A549 (cell line): ENCODE measurements at regions not wholly inside any gene's neighbourhood (a gene's known extent, or its start where the extent isn't known, plus 50 kb on each side); places are given as distances from the start of the nearest gene placed in this dataset.

Source experiments
- ATAC-seq, 2 experiments: fragments of 200-7000 bp in 1 of 2; fragments of >200 bp in 1 of 2; cut with Nextera tagmentation in 1 of 2; cut with Tn5 transposase in 1 of 2; 3 replicates each; pipeline versions ENCODE4 v1.8.0 to v1.9.1; 2018 to 2020; ENCODE audit warnings: mild to moderate bottlenecking in 1 of 2, moderate library complexity in 1 of 2
- CTCF ChIA-PET: fragments of 300-600 bp; sonication (Branson Sonifier 250); formaldehyde crosslinking; extraction: SDS; loops from one replicate; lab custom pipeline; 2021; ENCODE audit warnings: antibody characterized with exemption, inconsistent platforms; lab: Yijun Ruan, JAX
- POLR2A ChIA-PET: fragments of 350-600 bp; formaldehyde crosslinking; extraction: SDS; loops from one replicate; lab custom pipeline; 2021; ENCODE audit warnings: antibody characterized with exemption, inconsistent platforms; lab: Yijun Ruan, JAX
- DNase-seq, 2 experiments: peaks; one replicate each; pipeline versions ENCODE4 v3.0.0 to v3.0.0-alpha.2; 2011 to 2016; ENCODE audit warnings: low read depth in 1 of 2, low spot score in 1 of 2
- FAIRE-seq: peaks from 2 replicates; lab custom pipeline; 2011; peaks lifted over from hg19 to GRCh38; lab: Jason Lieb, UNC
- H3K27ac ChIP-seq, 2 experiments: fragments of >200 bp; sonication (Bioruptor Twin); formaldehyde crosslinking; 3 replicates each; pipeline ENCODE4 v1.5.1; 2016 to 2017
- H3K4me1 ChIP-seq: fragments of >200 bp; sonication (Bioruptor Twin); formaldehyde crosslinking; 3 replicates; pipeline ENCODE4 v1.6.1; 2016
- H3K4me2 ChIP-seq: fragments of >200 bp; sonication (Bioruptor Twin); formaldehyde crosslinking; 3 replicates; pipeline ENCODE4 v1.6.1; 2016
- H3K4me3 ChIP-seq: fragments of >200 bp; sonication (Bioruptor Twin); formaldehyde crosslinking; 3 replicates; pipeline ENCODE4 v1.5.1; 2016
- H3K9me3 ChIP-seq: fragments of >200 bp; sonication (Bioruptor Twin); formaldehyde crosslinking; 3 replicates; pipeline ENCODE4 v1.6.1; 2016
- ATOH8 ChIP-seq: fragments of 250-450 bp; sonication (Bioruptor Pico); IDR thresholded peaks from 2 replicates; pipeline ENCODE4 v1.5.0; 2020; ENCODE audit warnings: low read depth, mild to moderate bottlenecking, moderate library complexity
- BCL3 ChIP-seq: fragments of >200 bp; sonication (Bioruptor Twin); formaldehyde crosslinking; IDR thresholded peaks from 3 replicates; pipeline ENCODE4 v1.6.1; 2016
- BHLHE40 ChIP-seq: IDR thresholded peaks from 2 replicates; pipeline ENCODE4 v1.6.1; 2012; ENCODE audit warnings: low read depth, low read length, inconsistent platforms
- CBX8 ChIP-seq: fragments of 200-600 bp; sonication (generic); IDR thresholded peaks from 2 replicates; pipeline ENCODE4 v1.6.1; 2016
- CTCF ChIP-seq: fragments of >200 bp; sonication (Bioruptor Twin); formaldehyde crosslinking; IDR thresholded peaks from 3 replicates; pipeline ENCODE4 v1.5.1; 2016
- EHMT2 ChIP-seq: fragments of 200-600 bp; sonication (generic); IDR thresholded peaks from 2 replicates; pipeline ENCODE4 v1.6.1; 2016; ENCODE audit warnings: antibody characterized with exemption, low read depth, mild to moderate bottlenecking, moderate library complexity
- ELK1 ChIP-seq: fragments of 150-350 bp; IDR thresholded peaks from 2 replicates; pipeline ENCODE4 v1.6.1; 2014; ENCODE audit warnings: low read depth, mild to moderate bottlenecking, low read length
- EP300 ChIP-seq, 2 experiments: fragments of >200 bp; sonication (Bioruptor Twin); formaldehyde crosslinking; IDR thresholded peaks; 2 replicates in 1 of 2; 3 replicates in 1 of 2; pipeline ENCODE4 v1.6.1; 2016 to 2017
- FOSB ChIP-seq: fragments of 250-450 bp; sonication (Bioruptor Pico); IDR thresholded peaks from 2 replicates; pipeline ENCODE4 v1.5.0; 2020; ENCODE audit warnings: mild to moderate bottlenecking, moderate library complexity
- FOXS1 ChIP-seq: fragments of 250-450 bp; sonication (Bioruptor Pico); IDR thresholded peaks from 2 replicates; pipeline ENCODE4 v1.5.0; 2020; ENCODE audit warnings: mild to moderate bottlenecking, moderate library complexity
- GATA3 ChIP-seq: IDR thresholded peaks from 2 replicates; pipeline ENCODE4 v1.6.1; 2012; ENCODE audit warnings: borderline replicate concordance
- HDAC2 ChIP-seq: fragments of 200-600 bp; sonication (generic); IDR thresholded peaks from 2 replicates; pipeline ENCODE4 v1.6.1; 2016
- HMGXB4 ChIP-seq: fragments of 250-450 bp; sonication (Bioruptor Pico); IDR thresholded peaks from 2 replicates; pipeline ENCODE4 v1.5.0; 2021; ENCODE audit warnings: mild to moderate bottlenecking, moderate library complexity, borderline replicate concordance
- HOXA7 ChIP-seq: fragments of 250-450 bp; sonication (Bioruptor Pico); IDR thresholded peaks from 2 replicates; pipeline ENCODE4 v1.5.0; 2020; ENCODE audit warnings: mild to moderate bottlenecking, moderate library complexity
- HOXB13 ChIP-seq: fragments of 250-450 bp; sonication (Bioruptor Pico); IDR thresholded peaks from 2 replicates; pipeline ENCODE4 v1.5.0; 2020; ENCODE audit warnings: low read depth, mild to moderate bottlenecking, moderate library complexity
- HOXB5 ChIP-seq: fragments of 250-450 bp; sonication (Bioruptor Pico); IDR thresholded peaks from 2 replicates; pipeline ENCODE4 v1.5.0; 2020; ENCODE audit warnings: mild to moderate bottlenecking, moderate library complexity
- JUN ChIP-seq, 2 experiments: fragments of >200 bp; sonication (Bioruptor Twin); formaldehyde crosslinking; IDR thresholded peaks; 2 replicates in 1 of 2; 3 replicates in 1 of 2; pipeline ENCODE4 v1.6.1; 2016 to 2017
- KDM5A ChIP-seq: fragments of 200-600 bp; sonication (generic); IDR thresholded peaks from 2 replicates; pipeline ENCODE4 v1.6.1; 2016; ENCODE audit warnings: antibody characterized with exemption, mild to moderate bottlenecking
- MAX ChIP-seq: IDR thresholded peaks from 2 replicates; pipeline ENCODE4 v1.6.1; 2012
- MAZ ChIP-seq: fragments of 150-350 bp; IDR thresholded peaks from 2 replicates; pipeline ENCODE4 v1.6.1; 2014; ENCODE audit warnings: antibody characterized with exemption, low read depth, low read length, borderline replicate concordance
- NFE2L2 ChIP-seq: fragments of 150-350 bp; conservative IDR thresholded peaks from 2 replicates; pipeline ENCODE4 v1.6.1; 2014; ENCODE audit warnings: low read length
- NR3C1 ChIP-seq: fragments of >200 bp; sonication (Bioruptor Twin); formaldehyde crosslinking; IDR thresholded peaks from 3 replicates; pipeline ENCODE4 v1.6.1; 2017
- PBX3 ChIP-seq: IDR thresholded peaks from 2 replicates; pipeline ENCODE4 v1.6.1; 2012
- PHF8 ChIP-seq: fragments of 200-600 bp; sonication (generic); IDR thresholded peaks from 2 replicates; pipeline ENCODE4 v1.6.1; 2016; ENCODE audit warnings: low read depth, mild to moderate bottlenecking, antibody characterized with exemption, moderate library complexity, borderline replicate concordance
- RCOR1 ChIP-seq: fragments of 150-350 bp; IDR thresholded peaks from 2 replicates; pipeline ENCODE4 v1.6.1; 2014; ENCODE audit warnings: antibody characterized with exemption, low read length, low read depth
- RNF2 ChIP-seq: fragments of 200-600 bp; sonication (generic); IDR thresholded peaks from 2 replicates; pipeline ENCODE4 v1.6.1; 2016; ENCODE audit warnings: low read depth, mild to moderate bottlenecking, antibody characterized with exemption, moderate library complexity, borderline replicate concordance
- SREBF2 ChIP-seq: fragments of 450-650 bp; IDR thresholded peaks from 2 replicates; pipeline ENCODE4 v1.6.1; 2014; ENCODE audit warnings: mild to moderate bottlenecking, moderate library complexity
- TFCP2L1 ChIP-seq: fragments of 250-450 bp; sonication (Bioruptor Pico); IDR thresholded peaks from 2 replicates; pipeline ENCODE4 v1.5.0; 2021; ENCODE audit warnings: mild to moderate bottlenecking
- USF2 ChIP-seq: fragments of 450-650 bp; IDR thresholded peaks from 2 replicates; pipeline ENCODE4 v1.6.1; 2014; ENCODE audit warnings: antibody characterized with exemption
- ZC3H11A ChIP-seq: fragments of 450-650 bp; IDR thresholded peaks from 2 replicates; pipeline ENCODE4 v1.6.1; 2014; ENCODE audit warnings: antibody characterized with exemption, mild to moderate bottlenecking
- ZFP36 ChIP-seq: fragments of 450-650 bp; IDR thresholded peaks from 2 replicates; pipeline ENCODE4 v1.6.1; 2014; ENCODE audit warnings: borderline replicate concordance; ENCODE audit not compliant: partially characterized antibody
- ZNF302 ChIP-seq: fragments of 250-450 bp; sonication (Bioruptor Pico); IDR thresholded peaks from 2 replicates; pipeline ENCODE4 v1.9.0; 2021; ENCODE audit warnings: inconsistent platforms, mild to moderate bottlenecking, moderate library complexity
- ZSCAN20 ChIP-seq: fragments of 250-450 bp; sonication (Bioruptor Pico); IDR thresholded peaks from 2 replicates; pipeline ENCODE4 v1.8.0; 2022; ENCODE audit warnings: mild to moderate bottlenecking, moderate library complexity
- WGBS: methylation state at CpG from one replicate; pipeline ENCODE4 v1.1.6; 2017; ENCODE audit errors: missing lambda C conversion rate; 5-methylcytosine and 5-hydroxymethylcytosine counted together

- ChIA-PET POLR2A (no interaction called here), CTCF (interaction anchor here (0.7 to 4.9 kb wide), 8 partner anchors 8 to 424 kb away, joined by 3 to 25 read pairs (median 6); no protein-coding TSS in a partner anchor)
- H3K4me3 ChIP-seq = peak overlapping the region; percentile 24; the same call in 2 of the 3 replicates
- H3K27ac ChIP-seq = peak overlapping the region; percentile 82 to 88
- peak; percentile 89 for FAIRE-seq
- H3K4me2 ChIP-seq = peak overlapping the region; percentile 89
- peak; percentile 92 to 95 for ATAC-seq
- 6% methylated on average over 4 of the region's 4 CpGs for WGBS
- H3K9me3 ChIP-seq = peaks cover 29% of the 10 kb centered on the region
- DNase-seq = peak; percentile 58 to 81
- peaks cover 30% of the 10 kb centered on the region for H3K4me1 ChIP-seq
- TF ChIP-seq ZSCAN20 (CRISPR knock-in tag) (no peak), FOXS1 (no peak), PBX3 (no peak), RNF2 (no peak), HOXA7 (CRISPR knock-in tag) (no peak), CTCF (no peak), ZNF302 (CRISPR knock-in tag) (no peak), ZC3H11A (no peak), KDM5A (no peak), BHLHE40 (no peak), ZFP36 (no peak), FOSB (CRISPR knock-in tag) (no peak), TFCP2L1 (CRISPR knock-in tag) (no peak), BCL3 (peak; percentile 76; the same call in 2 of the 3 replicates), HOXB5 (CRISPR knock-in tag) (no peak), HMGXB4 (no peak), CBX8 (no peak), EP300 (IDR thresholded peaks at IDR 0.05) (peak; percentile 83 to 89; a peak in 3 of 5 replicates), MAX (peak; percentile 74), HOXB13 (no peak), JUN (IDR thresholded peaks at IDR 0.05) (peak; percentile 56 to 89; a peak in 4 of 5 replicates), ATOH8 (CRISPR knock-in tag) (no peak), HDAC2 (no peak), PHF8 (no peak), USF2 (no peak), EHMT2 (no peak), RCOR1 (no peak), GATA3 (peak; percentile 89), NFE2L2 (no peak), SREBF2 (no peak), NR3C1 (no peak), MAZ (no peak), ELK1 (no peak)
Measured at GRCh38 chr7:54831046-54831643, 72.1 kb upstream of the SEC61G start.
